Psoas muscle (tissue), 7 donors: ENCODE measurements at regions not wholly inside any gene's neighbourhood (a gene's known extent, or its start where the extent isn't known, plus 50 kb on each side); places are given as distances from the start of the nearest gene placed in this dataset.

Experiments
- ATAC-seq, 4 donors: fragments of 200-7000 bp; cut with Tn5 transposase; one replicate each; pipeline ENCODE4 v1.9.1; 2020; ENCODE audit warnings: moderate library complexity in 3 of 4, mild to moderate bottlenecking in 2 of 4
- DNase-seq, 2 donors: peaks; one replicate each; pipeline ENCODE4 v3.0.0-alpha.2; 2020
- H3K27ac ChIP-seq: fragments of 200-600 bp; one replicate; pipeline ENCODE4 v1.8.0; 2022
- H3K27me3 ChIP-seq, 3 donors: fragments of 200-600 bp in 1 of 3; one replicate each; pipeline versions ENCODE4 v1.6.1 to v1.8.0; 2013 to 2022; ENCODE audit warnings: low read length in 2 of 3, mild to moderate bottlenecking in 2 of 3, moderate library complexity in 1 of 3; ENCODE audit not compliant: insufficient read depth in 3 of 3
- H3K36me3 ChIP-seq, 2 donors: fragments of 200-600 bp in 1 of 2; one replicate each; pipeline versions ENCODE4 v1.6.1 to v1.8.0; 2013 to 2022; ENCODE audit warnings: low read depth in 1 of 2, mild to moderate bottlenecking in 1 of 2, moderate library complexity in 1 of 2; ENCODE audit not compliant: insufficient read depth in 1 of 2
- H3K4me1 ChIP-seq: fragments of 200-600 bp; one replicate; pipeline ENCODE4 v1.8.0; 2022
- H3K4me3 ChIP-seq: fragments of 200-600 bp; one replicate; pipeline ENCODE4 v1.8.0; 2022; ENCODE audit warnings: mild to moderate bottlenecking
- H3K9me3 ChIP-seq: fragments of 200-600 bp; one replicate; pipeline ENCODE4 v1.8.0; 2022
- CTCF ChIP-seq: fragments of 200-600 bp; IDR thresholded peaks from one replicate; pipeline ENCODE4 v1.8.0; 2022; ENCODE audit warnings: antibody characterized with exemption
- WGBS, 3 donors: extraction: QIAGEN DNeasy Blood & Tissue Kit; methylation state at CpG; one replicate each; pipeline versions ENCODE4 v1.1.6 to v1.1.7; 2013; 5-methylcytosine and 5-hydroxymethylcytosine counted together
- intact Hi-C, 2 donors: fragments of 100-400 bp; cut with DNase I; formaldehyde crosslinking; loops; one replicate each; pipeline versions ENCODE4 v1.11.0 to v1.14.2; 2022
- donor health status: healthy with polysubstance abuse.
- donor health status: DM: no; HTN: no; CAD: no; lungs with moderate emphysema.
- donor health status: Bipolar disorder and iron deficiency.
- donor health status: healthy.
- donor health status: DM: yes; HTN: yes; CAD: no.
- donor health status: DM: no; HTN: no; CAD: no.
- donor health status: DM: yes; HTN: yes; CAD: no.

DNA sequence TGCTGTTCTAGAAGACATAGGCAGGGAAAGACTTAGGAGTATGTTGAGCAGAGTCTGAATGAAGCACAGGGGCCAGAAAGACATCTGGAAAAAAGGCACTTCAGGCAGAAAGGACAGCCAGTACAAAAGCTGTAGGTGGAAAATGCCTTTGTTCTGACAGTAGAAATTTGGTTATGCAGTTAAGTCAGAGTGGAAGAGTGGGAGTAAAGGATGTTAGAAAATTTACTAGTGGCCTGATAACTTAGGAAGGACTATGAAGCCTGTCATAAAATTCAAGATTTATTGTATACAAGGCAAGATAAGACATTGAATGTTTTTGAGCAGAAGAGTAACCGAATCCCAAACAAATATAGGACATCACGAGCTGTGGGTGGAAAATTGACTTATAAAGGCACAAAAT, 987.9 kb downstream of the PLA2G4A start:
- DNase-seq, result no peak
- H3K4me3 ChIP-seq, result no peak overlapping the region
- 74 to 92% (median 79%) methylated on average over 2 of the region's 2 CpGs for WGBS, 3 donors
- no peak for ATAC-seq
- no peak overlapping the region for H3K27ac ChIP-seq
- H3K9me3 ChIP-seq, result no peaks in the 10 kb centered on the region
- no peak for TF ChIP-seq CTCF
- no peaks in the 10 kb centered on the region for H3K27me3 ChIP-seq
- no peaks in the 10 kb centered on the region for H3K4me1 ChIP-seq
- H3K36me3 ChIP-seq, result no peaks in the 10 kb centered on the region
- intact Hi-C loops, result no loop called here

DNA sequence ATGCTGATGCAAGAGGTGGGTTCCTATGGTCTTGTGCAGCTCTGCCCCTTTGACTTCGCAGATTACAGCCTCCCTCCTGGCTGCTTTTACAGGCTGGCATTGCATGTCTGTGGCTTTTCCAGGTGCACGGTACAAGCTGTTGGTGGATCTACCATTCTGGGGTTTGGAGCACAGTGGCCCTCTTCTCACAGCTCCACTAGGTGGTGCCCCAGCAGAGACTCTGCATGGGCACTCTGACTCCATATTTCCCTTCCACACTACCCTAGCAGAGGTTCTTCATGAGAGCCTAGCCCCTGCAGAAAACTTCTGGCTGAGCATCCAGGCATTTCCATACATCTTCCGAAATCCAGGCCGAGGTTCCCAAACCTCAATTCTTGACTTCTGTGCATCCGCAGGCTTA, 989.0 kb downstream of the PLA2G4A start:
- Histone ChIP-seq H3K36me3 (no peaks in the 10 kb centered on the region), H3K9me3 (no peaks in the 10 kb centered on the region), H3K4me3 (no peak overlapping the region), H3K27ac (no peak overlapping the region), H3K4me1 (no peaks in the 10 kb centered on the region), H3K27me3 (no peaks in the 10 kb centered on the region)
- DNase-seq (no peak), ATAC-seq (no peak)
- intact Hi-C loops, result no loop called here
- 87 to 94% (median 91%) methylated on average over 5 of the region's 5 CpGs for WGBS, 3 donors
- no peak for TF ChIP-seq CTCF

DNA sequence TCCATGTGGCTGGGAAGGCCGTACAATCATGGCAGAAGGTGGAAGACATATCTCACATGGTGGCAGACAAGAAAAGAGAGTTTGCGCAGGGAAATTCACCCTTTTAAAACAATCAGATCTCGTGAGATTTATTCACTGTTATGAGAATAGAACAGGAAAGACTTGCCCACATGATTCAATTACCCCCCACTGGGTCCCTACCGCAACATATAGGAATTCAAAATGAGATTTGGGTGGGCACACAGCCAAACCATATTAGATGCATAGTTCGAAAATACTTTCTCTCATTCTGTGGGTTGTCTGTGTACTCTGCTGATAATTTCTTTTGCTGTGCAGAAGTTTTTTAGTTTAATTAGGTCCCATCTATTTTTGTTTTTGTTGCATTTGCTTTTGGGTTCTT, 990.3 kb downstream of the PLA2G4A start:
- DNase-seq, result no peak
- intact Hi-C loops, result no loop called here
- no peak overlapping the region for H3K27ac ChIP-seq
- H3K4me3 ChIP-seq, result no peak overlapping the region
- 27 to 47% (median 38%) methylated on average over 5 of the region's 5 CpGs for WGBS, 3 donors
- no peak for TF ChIP-seq CTCF
- ATAC-seq, result no peak
- H3K27me3 ChIP-seq, result no peaks in the 10 kb centered on the region
- no peaks in the 10 kb centered on the region for H3K4me1 ChIP-seq
- H3K9me3 ChIP-seq, result no peaks in the 10 kb centered on the region
- H3K36me3 ChIP-seq, result no peaks in the 10 kb centered on the region

- Histone ChIP-seq H3K27ac (no peak overlapping the region), H3K27me3 (no peaks in the 10 kb centered on the region), H3K4me1 (no peaks in the 10 kb centered on the region), H3K36me3 (no peaks in the 10 kb centered on the region), H3K4me3 (no peak overlapping the region), H3K9me3 (peaks cover 5% of the 10 kb centered on the region)
- DNase-seq (no peak), ATAC-seq (no peak)
- 87 to 95% (median 91%) methylated on average over 12 of the region's 12 CpGs for WGBS, 3 donors
- intact Hi-C loops, result no loop called here
- no peak for TF ChIP-seq CTCF
Measured at GRCh38 chr1:187836557-187836956, 1007.8 kb downstream of the PLA2G4A start.

DNA sequence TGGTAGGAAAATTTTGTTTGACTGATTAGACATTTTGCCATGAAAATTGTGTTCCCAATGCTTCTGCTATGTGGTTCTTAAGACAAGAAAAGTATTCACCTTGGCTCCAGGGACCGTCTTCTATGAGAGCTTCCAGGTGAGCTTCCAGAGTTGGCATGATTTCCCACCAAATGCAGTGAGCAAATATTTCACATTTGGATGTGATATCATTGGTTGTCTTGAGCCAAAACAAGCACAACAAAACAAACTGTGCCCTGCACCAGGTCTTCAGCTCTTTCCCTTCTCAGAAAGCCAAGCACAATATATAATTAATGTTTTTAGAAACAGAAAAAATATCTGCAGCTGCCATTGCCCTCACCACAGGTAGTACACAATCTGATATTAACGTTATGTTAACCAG, 1009.0 kb downstream of the PLA2G4A start:
- no peaks in the 10 kb centered on the region for H3K4me1 ChIP-seq
- H3K9me3 ChIP-seq, result peaks cover 5% of the 10 kb centered on the region
- TF ChIP-seq CTCF, result no peak

More for the DNA sequence above, 1009.0 kb downstream of the PLA2G4A start:
- DNase-seq (no peak), ATAC-seq (no peak)
- no peak overlapping the region for H3K4me3 ChIP-seq
- H3K27me3 ChIP-seq, result no peaks in the 10 kb centered on the region
- H3K27ac ChIP-seq, result no peak overlapping the region
- intact Hi-C loops, result no loop called here
- WGBS, 3 donors, result 69 to 77% (median 77%) methylated on average over 2 of the region's 2 CpGs
- no peaks in the 10 kb centered on the region for H3K36me3 ChIP-seq
